Heart left ventricle (tissue), 13 donors: ENCODE measurements at regions not wholly inside any gene's neighbourhood (a gene's known extent, or its start where the extent isn't known, plus 50 kb on each side); places are given as distances from the start of the nearest gene placed in this dataset.

Experiments used
- POLR2A ChIP-seq, 2 donors: fragments of 450-650 bp; IDR thresholded peaks; one replicate each; pipeline ENCODE4 v1.6.1; 2017; ENCODE audit warnings: antibody characterized with exemption in 2 of 2, mild to moderate bottlenecking in 2 of 2, moderate library complexity in 2 of 2
- TF ChIP-seq, protein P1 (sequence below), 12 donors: fragments of 200-600 bp; sonication (generic) in 4 of 12; IDR thresholded peaks; one replicate each; pipeline versions ENCODE4 v1.5.0 to v1.8.0; 2018 to 2022; ENCODE audit warnings: antibody characterized with exemption in 12 of 12, mild to moderate bottlenecking in 5 of 12
- donor health status: ischemic (EF 13 %, LVEDD 7.1; RV severe dilation, severe dysfunction).
- donor health status: DM: no; HTN: yes; CAD: no.
- donor health status: DM: no; HTN: no; CAD: no.
- donor health status: ischemic (EF 25% LVEDD 6.9; RV normal size, moderate dysfunction).
- donor health status: ischemic (EF 25% LVEDD 5.7; RV mildly dilated, moderate dysfunction).
- donor health status: ischemic (EF 35%, LVEDD 5.7; RV mildly dilated, moderate dysfunction).
- donor health status: nonischemic (EF 11% LVEDD 7.7; RV severe dilation, severe dysfunction).
- donor health status: DM: yes; HTN: yes; CAD: no.
- donor health status: PGD.
- donor health status: ischemic (EF 29% LVEDD 5.4; RV normal size, mild dysfunction).
- donor health status: nonischemic (EF 23%, LVEDD 6.1; RV moderate dilation, normal function).

GRCh38 chr4:63558709-63559108 lies 850.5 kb downstream of the TECRL start:
- TF ChIP-seq, protein P1, sequence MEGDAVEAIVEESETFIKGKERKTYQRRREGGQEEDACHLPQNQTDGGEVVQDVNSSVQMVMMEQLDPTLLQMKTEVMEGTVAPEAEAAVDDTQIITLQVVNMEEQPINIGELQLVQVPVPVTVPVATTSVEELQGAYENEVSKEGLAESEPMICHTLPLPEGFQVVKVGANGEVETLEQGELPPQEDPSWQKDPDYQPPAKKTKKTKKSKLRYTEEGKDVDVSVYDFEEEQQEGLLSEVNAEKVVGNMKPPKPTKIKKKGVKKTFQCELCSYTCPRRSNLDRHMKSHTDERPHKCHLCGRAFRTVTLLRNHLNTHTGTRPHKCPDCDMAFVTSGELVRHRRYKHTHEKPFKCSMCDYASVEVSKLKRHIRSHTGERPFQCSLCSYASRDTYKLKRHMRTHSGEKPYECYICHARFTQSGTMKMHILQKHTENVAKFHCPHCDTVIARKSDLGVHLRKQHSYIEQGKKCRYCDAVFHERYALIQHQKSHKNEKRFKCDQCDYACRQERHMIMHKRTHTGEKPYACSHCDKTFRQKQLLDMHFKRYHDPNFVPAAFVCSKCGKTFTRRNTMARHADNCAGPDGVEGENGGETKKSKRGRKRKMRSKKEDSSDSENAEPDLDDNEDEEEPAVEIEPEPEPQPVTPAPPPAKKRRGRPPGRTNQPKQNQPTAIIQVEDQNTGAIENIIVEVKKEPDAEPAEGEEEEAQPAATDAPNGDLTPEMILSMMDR (IDR thresholded peaks at IDR 0.05): no peak
- no peak for TF ChIP-seq POLR2A (IDR thresholded peaks at IDR 0.05)
